SK-N-SH (cell line): ENCODE measurements at regions not wholly inside any gene's neighbourhood (a gene's known extent, or its start where the extent isn't known, plus 50 kb on each side); places are given as distances from the start of the nearest gene placed in this dataset.

ENCODE experiments used
- CTCF ChIA-PET: fragments of 300-600, 350-600 bp; formaldehyde crosslinking; extraction: SDS; loops from one replicate; lab custom pipeline; 2021; lab: Yijun Ruan, JAX
- POLR2A ChIA-PET: fragments of 350-600 bp; sonication (Branson Sonifier 250); formaldehyde crosslinking; extraction: SDS; loops from one replicate; lab custom pipeline; 2020; ENCODE audit warnings: antibody characterized with exemption, inconsistent platforms; lab: Yijun Ruan, JAX
- DNase-seq: peaks from one replicate; pipeline ENCODE4 v3.0.0; 2012
- H2AFZ ChIP-seq: fragments of 200-600 bp; sonication (generic); 2 replicates; pipeline ENCODE4 v1.8.1; 2016; ENCODE audit warnings: antibody characterized with exemption, mild to moderate bottlenecking, low read depth
- H3F3A ChIP-seq: fragments of 200-600 bp; sonication (generic); replicated peaks from 2 replicates; pipeline ENCODE3; 2016; ENCODE audit warnings: antibody characterized with exemption, mild to moderate bottlenecking; ENCODE audit not compliant: insufficient read depth
- H3K27ac ChIP-seq, 2 experiments: fragments of 200-500 bp in 1 of 2; fragments of 200-600 bp in 1 of 2; sonication (Bioruptor generic) in 1 of 2; sonication (generic), shearing (Covaris generic) in 1 of 2; 2 replicates each; pipeline versions ENCODE4 v1.5.1 to v1.6.1; 2014 to 2016; ENCODE audit warnings: low read depth in 2 of 2, inconsistent platforms in 1 of 2, low read length in 1 of 2, mild to moderate bottlenecking in 1 of 2, mixed read lengths in 1 of 2
- H3K27me3 ChIP-seq: fragments of 200-600 bp; sonication (generic), shearing (Covaris generic); 2 replicates; pipeline ENCODE4 v1.6.1; 2016; ENCODE audit warnings: mixed run types; ENCODE audit not compliant: insufficient read depth
- H3K36me3 ChIP-seq, 2 experiments: fragments of 200-500 bp in 1 of 2; fragments of 200-600 bp in 1 of 2; sonication (Bioruptor generic) in 1 of 2; sonication (generic) in 1 of 2; replicated peaks in 1 of 2; 2 replicates each; pipeline versions ENCODE3 to v1.5.1; 2014 to 2016; ENCODE audit warnings: low read length in 1 of 2, mild to moderate bottlenecking in 1 of 2; ENCODE audit not compliant: insufficient read depth in 2 of 2, control insufficient read depth in 1 of 2
- H3K4me1 ChIP-seq, 2 experiments: fragments of 200-500 bp in 1 of 2; fragments of 200-600 bp in 1 of 2; sonication (Bioruptor generic) in 1 of 2; sonication (generic), shearing (Covaris generic) in 1 of 2; 2 replicates each; pipeline versions ENCODE4 v1.5.1 to v1.6.1; 2014 to 2016; ENCODE audit warnings: low read depth in 1 of 2, low read length in 1 of 2, mixed run types in 1 of 2; ENCODE audit not compliant: insufficient read depth in 2 of 2, control insufficient read depth in 1 of 2
- H3K4me2 ChIP-seq: fragments of 200-600 bp; sonication (generic), shearing (Covaris generic); 2 replicates; pipeline ENCODE4 v1.6.1; 2017; ENCODE audit warnings: mixed run types
- H3K4me3 ChIP-seq, 2 experiments: fragments of 200-500 bp in 1 of 2; fragments of 200-600 bp in 1 of 2; sonication (Bioruptor generic) in 1 of 2; sonication (generic), shearing (Covaris generic) in 1 of 2; 2 replicates each; pipeline versions ENCODE4 v1.5.1 to v1.8.1; 2014 to 2016; ENCODE audit warnings: low read depth in 2 of 2, inconsistent platforms in 1 of 2, low read length in 1 of 2, mild to moderate bottlenecking in 1 of 2, mixed read lengths in 1 of 2, moderate library complexity in 1 of 2
- H3K79me2 ChIP-seq: fragments of 200-600 bp; sonication (generic); 2 replicates; pipeline ENCODE4 v1.8.1; 2017; ENCODE audit warnings: mild to moderate bottlenecking; ENCODE audit not compliant: insufficient read depth
- H3K9ac ChIP-seq: fragments of 200-600 bp; sonication (generic); 2 replicates; pipeline ENCODE4 v1.6.1; 2017; ENCODE audit warnings: mixed run types
- H3K9me2 ChIP-seq: fragments of 200-600 bp; sonication (generic); 2 replicates; pipeline ENCODE4 v1.6.1; 2017; ENCODE audit warnings: mixed run types
- H3K9me3 ChIP-seq: fragments of 200-600 bp; sonication (generic); 2 replicates; pipeline ENCODE4 v1.6.1; 2017; ENCODE audit warnings: mixed run types, mild to moderate bottlenecking, moderate library complexity
- H4K20me1 ChIP-seq: fragments of 200-600 bp; sonication (generic); 2 replicates; pipeline ENCODE4 v1.6.1; 2017; ENCODE audit warnings: mild to moderate bottlenecking, mixed run types; ENCODE audit not compliant: insufficient read depth
- CTCF ChIP-seq: fragments of 200-600 bp; sonication (generic); IDR thresholded peaks from 2 replicates; pipeline ENCODE4 v1.6.1; 2017; ENCODE audit warnings: antibody characterized with exemption, mild to moderate bottlenecking, moderate library complexity
- EP300 ChIP-seq, 2 experiments: IDR thresholded peaks; 2 replicates each; pipeline versions ENCODE4 v1.4.0 to v1.6.1; 2012; ENCODE audit warnings: borderline replicate concordance in 1 of 2, low read depth in 1 of 2, low read length in 1 of 2
- EZH2phosphoT487 ChIP-seq: fragments of 200-600 bp; sonication (generic); IDR thresholded peaks from 2 replicates; pipeline ENCODE4 v1.6.1; 2017; ENCODE audit warnings: low read depth, mixed run types, mild to moderate bottlenecking, antibody characterized with exemption, moderate library complexity, borderline replicate concordance
- GABPA ChIP-seq: IDR thresholded peaks from 2 replicates; pipeline ENCODE4 v1.4.0; 2012; ENCODE audit warnings: low read depth, mild to moderate bottlenecking
- IRF3 ChIP-seq: fragments of 150-350 bp; IDR thresholded peaks from 2 replicates; pipeline ENCODE4 v1.6.1; 2016; ENCODE audit warnings: mild to moderate bottlenecking, low read depth, low read length
- JUND ChIP-seq: IDR thresholded peaks from 2 replicates; pipeline ENCODE4 v1.4.0; 2012
- MEF2A ChIP-seq: IDR thresholded peaks from 2 replicates; pipeline ENCODE4 v1.4.0; 2012; ENCODE audit warnings: low read depth, borderline replicate concordance
- NFIC ChIP-seq: IDR thresholded peaks from 2 replicates; pipeline ENCODE4 v1.4.0; 2012; ENCODE audit warnings: borderline replicate concordance
- NRF1 ChIP-seq: IDR thresholded peaks from 2 replicates; pipeline ENCODE4 v1.6.1; 2012; ENCODE audit warnings: low read depth, mild to moderate bottlenecking, low read length
- RAD21 ChIP-seq: IDR thresholded peaks from 2 replicates; pipeline ENCODE4 v1.6.1; 2012; ENCODE audit warnings: mild to moderate bottlenecking, low read length
- RXRA ChIP-seq: IDR thresholded peaks from 2 replicates; pipeline ENCODE4 v1.4.0; 2012; ENCODE audit warnings: low read depth, mild to moderate bottlenecking, borderline replicate concordance
- SIN3A ChIP-seq: IDR thresholded peaks from 2 replicates; pipeline ENCODE4 v1.6.1; 2012; ENCODE audit warnings: low read depth, mild to moderate bottlenecking, low read length, moderate library complexity, borderline replicate concordance
- TCF12 ChIP-seq: IDR thresholded peaks from 2 replicates; pipeline ENCODE4 v1.4.0; 2012
- USF1 ChIP-seq: IDR thresholded peaks from 2 replicates; pipeline ENCODE4 v1.4.0; 2012; ENCODE audit warnings: low read depth, borderline replicate concordance
- USF2 ChIP-seq: fragments of 150-350 bp; IDR thresholded peaks from 2 replicates; pipeline ENCODE4 v1.6.1; 2017; ENCODE audit warnings: antibody characterized with exemption, low read length, low read depth, borderline replicate concordance
- YY1 ChIP-seq: IDR thresholded peaks from 2 replicates; pipeline ENCODE4 v1.4.0; 2012; ENCODE audit warnings: low read depth, mild to moderate bottlenecking
- WGBS: methylation state at CpG from one replicate; pipeline ENCODE4 v1.1.6; 2017; ENCODE audit warnings: low lambda C conversion rate; 5-methylcytosine and 5-hydroxymethylcytosine counted together

GRCh38 chr1:83751602-83752001 lies 247.3 kb downstream of the TTLL7 start:
- Histone ChIP-seq H4K20me1 (no peaks in the 10 kb centered on the region), H3K79me2 (no peaks in the 10 kb centered on the region), H3K27ac (no peak overlapping the region), H3K27me3 (no peaks in the 10 kb centered on the region), H3K36me3 (no peaks in the 10 kb centered on the region), H3K9me2 (no peaks in the 10 kb centered on the region), H3K9me3 (no peaks in the 10 kb centered on the region), H3K9ac (no peak overlapping the region), H3K4me3 (no peak overlapping the region), H2AFZ (no peak overlapping the region), H3F3A (no peaks in the 10 kb centered on the region), H3K4me1 (peaks cover 0 to 8% of the 10 kb centered on the region in 2 experiments; a peak in 2 of 4 replicates), H3K4me2 (no peak overlapping the region)
- no peak for DNase-seq
- TF ChIP-seq MEF2A (no peak), EP300 (IDR thresholded peaks at IDR 0.05; ENCODE audit: borderline replicate concordance in 1 of 2, low read depth in 1 of 2, low read length in 1 of 2) (no peak), YY1 (no peak), JUND (no peak), USF2 (no peak), EZH2phosphoT487 (no peak), NFIC (no peak), IRF3 (no peak), CTCF (no peak), RXRA (no peak), GABPA (no peak), RAD21 (no peak)
- ChIA-PET POLR2A (no interaction called here), CTCF (no interaction called here)
- 11% methylated on average over 2 of the region's 2 CpGs for WGBS

- no peaks in the 10 kb centered on the region for H3K36me3 ChIP-seq
- no peaks in the 10 kb centered on the region for H4K20me1 ChIP-seq
- no peak overlapping the region for H3K27ac ChIP-seq
- no peak for TF ChIP-seq USF1
- TF ChIP-seq IRF3: no peak
- no peak for TF ChIP-seq TCF12
- TF ChIP-seq EZH2phosphoT487: no peak
- no peak for TF ChIP-seq NRF1
- TF ChIP-seq GABPA: no peak
- TF ChIP-seq MEF2A: no peak
- TF ChIP-seq SIN3A: no peak
- ChIA-PET CTCF (no interaction called here), POLR2A (no interaction called here)
- no peak for DNase-seq
- no peak overlapping the region for H3K9ac ChIP-seq
- H3F3A ChIP-seq: no peaks in the 10 kb centered on the region
- H3K4me2 ChIP-seq: no peak overlapping the region
- peaks cover 0 to 8% of the 10 kb centered on the region in 2 experiments; a peak in 2 of 4 replicates for H3K4me1 ChIP-seq
- no peaks in the 10 kb centered on the region for H3K79me2 ChIP-seq
- no peaks in the 10 kb centered on the region for H3K9me2 ChIP-seq
- no peak overlapping the region for H2AFZ ChIP-seq
- H3K27me3 ChIP-seq: no peaks in the 10 kb centered on the region
- H3K9me3 ChIP-seq: no peaks in the 10 kb centered on the region
- H3K4me3 ChIP-seq: no peak overlapping the region
- 24% methylated on average over 1 of the region's 1 CpG for WGBS
These were observed 248.7 kb downstream of the TTLL7 start for GRCh38 chr1:83750201-83750600.
